PC-9 (cell line): ENCODE measurements at regions not wholly inside any gene's neighbourhood (a gene's known extent, or its start where the extent isn't known, plus 50 kb on each side); places are given as distances from the start of the nearest gene placed in this dataset.
A peak's percentile ranks its signal among the peaks of the same experiment; 100 is the strongest.

Experiments used
- BruUV-seq: library from RNA; stranded (reverse); fragments of 400-500 nt; replicated peaks from 2 replicates; lab custom pipeline; 2021; lab: Mats Ljungman, UMichigan
- CTCF ChIA-PET: fragments of 300-600 bp; sonication (Branson Sonifier 250); formaldehyde crosslinking; loops from one replicate; lab custom pipeline; 2022; ENCODE audit warnings: antibody characterized with exemption; lab: Charles Lee
- POLR2A ChIA-PET: fragments of 300-600 bp; sonication (Branson Sonifier 250); formaldehyde crosslinking; loops from one replicate; lab custom pipeline; 2022; ENCODE audit warnings: antibody characterized with exemption; ENCODE audit not compliant: unreplicated experiment; lab: Charles Lee
- DNase-seq, 2 experiments: peaks; one replicate each; pipeline versions ENCODE4 v3.0.0 to v3.0.0-alpha.2; 2015 to 2022; ENCODE audit warnings: mixed read lengths in 1 of 2
- H2AFZ ChIP-seq: fragments of 200-600 bp; sonication (generic); 2 replicates; pipeline ENCODE4 v1.8.1; 2017; ENCODE audit warnings: antibody characterized with exemption
- H3F3A ChIP-seq: fragments of 200-600 bp; sonication (generic); 2 replicates; pipeline ENCODE4 v1.8.1; 2017; ENCODE audit warnings: antibody characterized with exemption, mild to moderate bottlenecking, low read depth; ENCODE audit not compliant: insufficient read depth
- H3K27ac ChIP-seq: fragments of 200-600 bp; sonication (generic); 2 replicates; pipeline ENCODE4 v1.6.1; 2016; ENCODE audit warnings: mixed run types
- H3K27me3 ChIP-seq: fragments of 200-600 bp; sonication (generic); 2 replicates; pipeline ENCODE4 v1.6.1; 2016; ENCODE audit warnings: low read depth, mixed run types; ENCODE audit not compliant: insufficient read depth
- H3K36me3 ChIP-seq: fragments of 200-600 bp; sonication (generic); 2 replicates; pipeline ENCODE4 v1.6.1; 2016; ENCODE audit warnings: low read depth, mixed run types
- H3K4me1 ChIP-seq: fragments of 200-600 bp; sonication (generic); replicated peaks from 2 replicates; pipeline ENCODE4 v1.6.1; 2016; ENCODE audit warnings: mixed run types; ENCODE audit not compliant: insufficient read depth
- H3K4me2 ChIP-seq: fragments of 200-600 bp; sonication (generic); 2 replicates; pipeline ENCODE4 v1.6.1; 2017; ENCODE audit warnings: mixed run types
- H3K4me3 ChIP-seq: fragments of 200-600 bp; sonication (generic); 2 replicates; pipeline ENCODE4 v1.6.1; 2016; ENCODE audit warnings: mixed run types
- H3K79me2 ChIP-seq: fragments of 200-600 bp; sonication (generic); 2 replicates; pipeline ENCODE4 v1.6.1; 2017; ENCODE audit warnings: low read depth, mixed run types
- H3K9me2 ChIP-seq: fragments of 200-600 bp; sonication (generic); 2 replicates; pipeline ENCODE4 v1.8.1; 2017; ENCODE audit warnings: mild to moderate bottlenecking; ENCODE audit not compliant: insufficient read depth
- H3K9me3 ChIP-seq: fragments of 200-600 bp; sonication (generic); 2 replicates; pipeline ENCODE4 v1.8.1; 2016; ENCODE audit warnings: low read depth; ENCODE audit not compliant: insufficient read depth
- H4K20me1 ChIP-seq: fragments of 200-600 bp; sonication (generic); 2 replicates; pipeline ENCODE4 v1.8.1; 2017; ENCODE audit not compliant: insufficient read depth
- EZH2 ChIP-seq: fragments of 200-600 bp; sonication (generic); IDR thresholded peaks from 2 replicates; pipeline ENCODE4 v1.8.0; 2017; ENCODE audit warnings: antibody characterized with exemption, low read depth
- intact Hi-C: fragments of 100-400 bp; cut with micrococcal nuclease; formaldehyde crosslinking; loops from one replicate; pipeline ENCODE4 v1.10.0; 2022; ENCODE audit not compliant: unreplicated experiment
- TF ChIP-seq, protein P1 (sequence below): fragments of 200-600 bp; sonication (generic); conservative IDR thresholded peaks from 2 replicates; pipeline ENCODE4 v1.6.1; 2017; ENCODE audit warnings: mixed run types, antibody characterized with exemption, mild to moderate bottlenecking, moderate library complexity

DNA sequence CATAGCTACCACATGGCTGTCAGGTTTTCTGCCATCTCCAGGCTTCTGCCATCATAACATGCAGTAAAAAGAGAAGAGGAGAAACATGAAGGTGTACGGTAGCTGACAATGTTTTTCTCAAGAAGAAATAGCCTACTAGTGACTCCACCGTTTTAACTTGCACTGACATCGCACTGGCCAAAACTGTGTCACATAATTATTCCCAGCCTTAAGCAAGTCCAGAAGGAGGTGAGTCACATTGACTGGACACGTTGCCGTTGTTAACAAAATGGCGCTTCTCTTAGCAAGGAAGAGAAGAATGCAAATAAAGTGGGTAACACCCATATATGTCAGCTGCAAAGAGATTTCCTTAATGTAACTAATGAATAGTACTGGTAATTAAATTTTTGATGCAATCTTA lies 810.4 kb upstream of the SLC10A2 start:
- Histone ChIP-seq H3K9me2 (no peaks in the 10 kb centered on the region), H3K4me1 (no peaks in the 10 kb centered on the region), H3K9me3 (no peaks in the 10 kb centered on the region), H3K4me2 (no peak overlapping the region), H3K27ac (no peak overlapping the region), H3K27me3 (no peaks in the 10 kb centered on the region), H3K79me2 (no peaks in the 10 kb centered on the region), H2AFZ (no peak overlapping the region; the same call in 1 of the 2 replicates), H3K4me3 (no peak overlapping the region), H3F3A (no peaks in the 10 kb centered on the region), H4K20me1 (no peaks in the 10 kb centered on the region), H3K36me3 (no peaks in the 10 kb centered on the region)
- BruUV-seq: no TSS peak
- POLR2A ChIA-PET: no interaction called here
- no peak for TF ChIP-seq EZH2
- TF ChIP-seq, protein P1, sequence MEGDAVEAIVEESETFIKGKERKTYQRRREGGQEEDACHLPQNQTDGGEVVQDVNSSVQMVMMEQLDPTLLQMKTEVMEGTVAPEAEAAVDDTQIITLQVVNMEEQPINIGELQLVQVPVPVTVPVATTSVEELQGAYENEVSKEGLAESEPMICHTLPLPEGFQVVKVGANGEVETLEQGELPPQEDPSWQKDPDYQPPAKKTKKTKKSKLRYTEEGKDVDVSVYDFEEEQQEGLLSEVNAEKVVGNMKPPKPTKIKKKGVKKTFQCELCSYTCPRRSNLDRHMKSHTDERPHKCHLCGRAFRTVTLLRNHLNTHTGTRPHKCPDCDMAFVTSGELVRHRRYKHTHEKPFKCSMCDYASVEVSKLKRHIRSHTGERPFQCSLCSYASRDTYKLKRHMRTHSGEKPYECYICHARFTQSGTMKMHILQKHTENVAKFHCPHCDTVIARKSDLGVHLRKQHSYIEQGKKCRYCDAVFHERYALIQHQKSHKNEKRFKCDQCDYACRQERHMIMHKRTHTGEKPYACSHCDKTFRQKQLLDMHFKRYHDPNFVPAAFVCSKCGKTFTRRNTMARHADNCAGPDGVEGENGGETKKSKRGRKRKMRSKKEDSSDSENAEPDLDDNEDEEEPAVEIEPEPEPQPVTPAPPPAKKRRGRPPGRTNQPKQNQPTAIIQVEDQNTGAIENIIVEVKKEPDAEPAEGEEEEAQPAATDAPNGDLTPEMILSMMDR: no peak
- CTCF ChIA-PET: no interaction called here
- DNase-seq: no peak
- intact Hi-C loops: no loop called here

DNA sequence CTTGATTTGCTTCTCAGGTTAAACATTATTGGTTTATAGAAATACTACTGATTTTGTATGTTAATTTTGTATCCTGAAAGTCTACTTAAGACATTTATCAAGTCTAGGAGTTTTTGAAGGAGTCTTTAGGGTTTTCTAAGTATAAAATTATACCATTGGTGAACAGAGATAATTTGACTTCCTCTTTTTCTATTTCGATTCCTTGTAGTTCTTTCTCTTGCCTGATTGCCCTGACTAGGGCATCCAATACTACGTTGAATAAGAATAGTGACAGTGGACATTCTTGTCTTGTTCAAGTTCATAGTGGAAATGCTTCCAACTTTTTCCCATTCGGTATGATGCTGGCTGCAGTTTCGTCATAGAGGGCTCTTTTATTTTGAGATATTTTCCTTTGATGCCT lies 807.5 kb upstream of the SLC10A2 start:
- Histone ChIP-seq H3K27ac (no peak overlapping the region), H3K4me3 (no peak overlapping the region), H3F3A (no peaks in the 10 kb centered on the region), H3K36me3 (no peaks in the 10 kb centered on the region), H3K9me2 (no peaks in the 10 kb centered on the region), H3K27me3 (no peaks in the 10 kb centered on the region), H2AFZ (no peak overlapping the region), H3K4me1 (no peaks in the 10 kb centered on the region), H3K4me2 (no peak overlapping the region), H4K20me1 (no peaks in the 10 kb centered on the region), H3K9me3 (no peaks in the 10 kb centered on the region), H3K79me2 (no peaks in the 10 kb centered on the region)
- no peak for DNase-seq
- ChIA-PET CTCF (no interaction called here), POLR2A (no interaction called here)
- no TSS peak for BruUV-seq
- TF ChIP-seq, protein P1: no peak
- no peak for TF ChIP-seq EZH2
- intact Hi-C loops: no loop called here

GRCh38 chr13:103866048-103866447 lies 799.8 kb upstream of the SLC10A2 start:
- H4K20me1 ChIP-seq: no peaks in the 10 kb centered on the region
- H3K4me1 ChIP-seq: no peaks in the 10 kb centered on the region
- peaks cover 5% of the 10 kb centered on the region for H3K9me2 ChIP-seq
- TF ChIP-seq, protein P1: no peak
- no peaks in the 10 kb centered on the region for H3K9me3 ChIP-seq
- H3K27ac ChIP-seq: no peak overlapping the region
- CTCF ChIA-PET: no interaction called here
- H3K36me3 ChIP-seq: no peaks in the 10 kb centered on the region
- DNase-seq: no peak
- H3K4me3 ChIP-seq: no peak overlapping the region
- no peaks in the 10 kb centered on the region for H3K27me3 ChIP-seq
- no peaks in the 10 kb centered on the region for H3K79me2 ChIP-seq
- no TSS peak for BruUV-seq
- intact Hi-C loops: no loop called here
- no peaks in the 10 kb centered on the region for H3F3A ChIP-seq
- H2AFZ ChIP-seq: peak overlapping the region; percentile 82; the same call in 1 of the 2 replicates
- POLR2A ChIA-PET: no interaction called here
- peak overlapping the region; percentile 37 for H3K4me2 ChIP-seq
